ENCODE measurements at regions not wholly inside any gene's neighbourhood (a gene's known extent, or its start where the extent isn't known, plus 50 kb on each side); places are given as distances from the start of the nearest gene placed in this dataset.
"Not testable (repeated sequence)": the region's sequence is repeated elsewhere in the genome, so short reads cannot be mapped to it uniquely, and the experiment has no call there.

GRCh38 chr12:102659200-102659911, 179.0 kb upstream of the IGF1 start:
- H3K36me3 Mint-ChIP-seq (ENCODE audit: low read depth) = no peaks in the 10 kb centered on the region
- H3K4me1 Mint-ChIP-seq (ENCODE audit: low read depth) = no peaks in the 10 kb centered on the region
- H3K27ac Mint-ChIP-seq = no peak overlapping the region
- H3K27me3 Mint-ChIP-seq = peaks cover 3% of the 10 kb centered on the region
- H3K4me3 Mint-ChIP-seq = no peak overlapping the region
- H3K9me3 Mint-ChIP-seq = peaks cover 9% of the 10 kb centered on the region

- H3K36me3 Mint-ChIP-seq (ENCODE audit: low read depth) = no peaks in the 10 kb centered on the region
- H3K4me3 Mint-ChIP-seq = no peak overlapping the region
- H3K27ac Mint-ChIP-seq = no peak overlapping the region
- H3K27me3 Mint-ChIP-seq = no peaks in the 10 kb centered on the region
- H3K9me3 Mint-ChIP-seq = peaks cover 2% of the 10 kb centered on the region
- H3K4me1 Mint-ChIP-seq (ENCODE audit: low read depth) = no peaks in the 10 kb centered on the region
These were observed 173.0 kb upstream of the IGF1 start for GRCh38 chr12:102653406-102653805.

- Mint-ChIP-seq H3K36me3 (ENCODE audit: low read depth) (no peaks in the 10 kb centered on the region), H3K27me3 (no peaks in the 10 kb centered on the region), H3K27ac (no peak overlapping the region), H3K4me3 (no peak overlapping the region), H3K9me3 (no peaks in the 10 kb centered on the region), H3K4me1 (ENCODE audit: low read depth) (no peaks in the 10 kb centered on the region)
These were observed 172.4 kb upstream of the IGF1 start for GRCh38 chr12:102652645-102653313.

GRCh38 chr12:102645968-102646367, 165.6 kb upstream of the IGF1 start:
- Mint-ChIP-seq H3K4me1 (ENCODE audit: low read depth) (no peaks in the 10 kb centered on the region), H3K36me3 (ENCODE audit: low read depth) (no peaks in the 10 kb centered on the region), H3K4me3 (no peak overlapping the region), H3K27ac (no peak overlapping the region), H3K9me3 (peaks cover 13% of the 10 kb centered on the region), H3K27me3 (no peaks in the 10 kb centered on the region)

GRCh38 chr12:102643879-102644575, 163.7 kb upstream of the IGF1 start:
- H3K4me3 Mint-ChIP-seq = no peak overlapping the region
- no peaks in the 10 kb centered on the region for H3K4me1 Mint-ChIP-seq (ENCODE audit: low read depth)
- no peaks in the 10 kb centered on the region for H3K36me3 Mint-ChIP-seq (ENCODE audit: low read depth)
- peaks cover 22% of the 10 kb centered on the region for H3K9me3 Mint-ChIP-seq
- no peak overlapping the region for H3K27ac Mint-ChIP-seq
- H3K27me3 Mint-ChIP-seq = no peaks in the 10 kb centered on the region

- Mint-ChIP-seq H3K9me3 (peaks cover 24% of the 10 kb centered on the region), H3K4me1 (ENCODE audit: low read depth) (no peaks in the 10 kb centered on the region), H3K27me3 (no peaks in the 10 kb centered on the region), H3K27ac (no peak overlapping the region), H3K4me3 (no peak overlapping the region), H3K36me3 (ENCODE audit: low read depth) (no peaks in the 10 kb centered on the region)
These were observed 161.8 kb upstream of the IGF1 start for GRCh38 chr12:102642199-102642598.

GRCh38 chr12:102640658-102641057, 160.3 kb upstream of the IGF1 start:
- not testable (repeated sequence) for H3K36me3 Mint-ChIP-seq (ENCODE audit: low read depth)

GRCh38 chr12:102638777-102639176, 158.4 kb upstream of the IGF1 start:
- no peak overlapping the region for H3K4me3 Mint-ChIP-seq
- H3K27ac Mint-ChIP-seq = no peak overlapping the region
- no peaks in the 10 kb centered on the region for H3K4me1 Mint-ChIP-seq (ENCODE audit: low read depth)
- no peaks in the 10 kb centered on the region for H3K36me3 Mint-ChIP-seq (ENCODE audit: low read depth)
- H3K27me3 Mint-ChIP-seq = no peaks in the 10 kb centered on the region
- H3K9me3 Mint-ChIP-seq = peaks cover 24% of the 10 kb centered on the region

More at GRCh38 chr12:102640658-102641057, 160.3 kb upstream of the IGF1 start:
- H3K4me3 Mint-ChIP-seq; H3K27ac Mint-ChIP-seq; H3K4me1 Mint-ChIP-seq (ENCODE audit: low read depth); H3K27me3 Mint-ChIP-seq: not testable (repeated sequence)
- peaks cover 24% of the 10 kb centered on the region for H3K9me3 Mint-ChIP-seq

- no peak overlapping the region for H3K4me3 Mint-ChIP-seq
- no peaks in the 10 kb centered on the region for H3K36me3 Mint-ChIP-seq (ENCODE audit: low read depth)
- H3K4me1 Mint-ChIP-seq (ENCODE audit: low read depth) = no peaks in the 10 kb centered on the region
- no peak overlapping the region for H3K27ac Mint-ChIP-seq
- H3K27me3 Mint-ChIP-seq = no peaks in the 10 kb centered on the region
- H3K9me3 Mint-ChIP-seq = peaks cover 3% of the 10 kb centered on the region
These were observed 153.7 kb upstream of the IGF1 start for GRCh38 chr12:102633981-102634605.

GRCh38 chr12:102631274-102631673, 150.9 kb upstream of the IGF1 start:
- peaks cover 7% of the 10 kb centered on the region for H3K9me3 Mint-ChIP-seq
- H3K27ac Mint-ChIP-seq = no peak overlapping the region
- H3K36me3 Mint-ChIP-seq (ENCODE audit: low read depth) = no peaks in the 10 kb centered on the region
- H3K27me3 Mint-ChIP-seq = no peaks in the 10 kb centered on the region
- no peak overlapping the region for H3K4me3 Mint-ChIP-seq
- no peaks in the 10 kb centered on the region for H3K4me1 Mint-ChIP-seq (ENCODE audit: low read depth)

GRCh38 chr12:102629262-102629888, 149.0 kb upstream of the IGF1 start:
- no peaks in the 10 kb centered on the region for H3K36me3 Mint-ChIP-seq (ENCODE audit: low read depth)
- H3K27ac Mint-ChIP-seq = no peak overlapping the region
- peaks cover 7% of the 10 kb centered on the region for H3K9me3 Mint-ChIP-seq
- no peak overlapping the region for H3K4me3 Mint-ChIP-seq
- no peaks in the 10 kb centered on the region for H3K4me1 Mint-ChIP-seq (ENCODE audit: low read depth)
- no peaks in the 10 kb centered on the region for H3K27me3 Mint-ChIP-seq

- Mint-ChIP-seq H3K9me3 (peaks cover 7% of the 10 kb centered on the region), H3K4me1 (ENCODE audit: low read depth) (no peaks in the 10 kb centered on the region), H3K27me3 (no peaks in the 10 kb centered on the region), H3K4me3 (no peak overlapping the region), H3K27ac (no peak overlapping the region), H3K36me3 (ENCODE audit: low read depth) (no peaks in the 10 kb centered on the region)
These were observed 145.5 kb upstream of the IGF1 start for GRCh38 chr12:102625819-102626218.

- Mint-ChIP-seq H3K27me3 (no peaks in the 10 kb centered on the region), H3K4me1 (ENCODE audit: low read depth) (no peaks in the 10 kb centered on the region), H3K27ac (no peak overlapping the region), H3K36me3 (ENCODE audit: low read depth) (no peaks in the 10 kb centered on the region), H3K4me3 (no peak overlapping the region), H3K9me3 (peaks cover 7% of the 10 kb centered on the region)
These were observed 142.3 kb upstream of the IGF1 start for GRCh38 chr12:102622618-102623017.

GRCh38 chr12:102618197-102618877, 138.0 kb upstream of the IGF1 start:
- no peaks in the 10 kb centered on the region for H3K27me3 Mint-ChIP-seq
- H3K36me3 Mint-ChIP-seq (ENCODE audit: low read depth) = no peaks in the 10 kb centered on the region
- no peak overlapping the region for H3K27ac Mint-ChIP-seq
- H3K9me3 Mint-ChIP-seq = no peaks in the 10 kb centered on the region
- no peak overlapping the region for H3K4me3 Mint-ChIP-seq
- H3K4me1 Mint-ChIP-seq (ENCODE audit: low read depth) = no peaks in the 10 kb centered on the region
